Activated naive CD8-positive, alpha-beta T cell treated with anti-CD3 and anti-CD28 coated beads for 36 hours (primary cell): ENCODE measurements at regions not wholly inside any gene's neighbourhood (a gene's known extent, or its start where the extent isn't known, plus 50 kb on each side); places are given as distances from the start of the nearest gene placed in this dataset.
A peak's percentile ranks its signal among the peaks of the same experiment; 100 is the strongest.
"Not testable (repeated sequence)": the region's sequence is repeated elsewhere in the genome, so short reads cannot be mapped to it uniquely, and the experiment has no call there.

ENCODE experiments used
- DNase-seq: peaks from one replicate; pipeline ENCODE4 v3.0.0; 2021
- H3K27ac Mint-ChIP-seq: one replicate; pipeline ENCODE4 v1.8.0; 2022; ENCODE audit warnings: mild to moderate bottlenecking, moderate library complexity, mixed read lengths
- H3K27me3 Mint-ChIP-seq: one replicate; pipeline ENCODE4 v1.8.0; 2022; ENCODE audit warnings: mild to moderate bottlenecking, mixed read lengths
- H3K36me3 Mint-ChIP-seq: one replicate; pipeline ENCODE4 v1.8.0; 2021; ENCODE audit warnings: mild to moderate bottlenecking, mixed read lengths
- H3K4me1 Mint-ChIP-seq: one replicate; pipeline ENCODE4 v1.8.0; 2021; ENCODE audit warnings: mixed read lengths
- H3K4me3 Mint-ChIP-seq: one replicate; pipeline ENCODE4 v1.8.0; 2022; ENCODE audit warnings: mild to moderate bottlenecking, moderate library complexity, mixed read lengths
- H3K9me3 Mint-ChIP-seq: one replicate; pipeline ENCODE4 v1.8.0; 2022; ENCODE audit warnings: mixed read lengths

GRCh38 chr6:28814032-28814976 is 109.5 kb downstream of the TRIM27 start:
- Mint-ChIP-seq H3K9me3 (peaks cover 23% of the 10 kb centered on the region), H3K4me3 (peak overlapping the region; percentile 37), H3K27ac (no peak overlapping the region), H3K36me3 (peaks cover 11% of the 10 kb centered on the region), H3K4me1 (peaks cover 31% of the 10 kb centered on the region), H3K27me3 (peaks cover 99% of the 10 kb centered on the region)
- no peak for DNase-seq

GRCh38 chr6:28816339-28816908 is 107.4 kb downstream of the TRIM27 start:
- H3K36me3 Mint-ChIP-seq, result peaks cover 6% of the 10 kb centered on the region
- H3K27me3 Mint-ChIP-seq, result peaks cover 91% of the 10 kb centered on the region
- no peak overlapping the region for H3K4me3 Mint-ChIP-seq
- H3K4me1 Mint-ChIP-seq, result peaks cover 22% of the 10 kb centered on the region
- H3K9me3 Mint-ChIP-seq, result peaks cover 17% of the 10 kb centered on the region
- no peak for DNase-seq
- no peak overlapping the region for H3K27ac Mint-ChIP-seq

- peak; percentile 56 for DNase-seq
- peak overlapping the region; percentile 45 for H3K27ac Mint-ChIP-seq
- H3K9me3 Mint-ChIP-seq, result peaks cover 16% of the 10 kb centered on the region
- peak overlapping the region; percentile 54 for H3K4me3 Mint-ChIP-seq
- H3K4me1 Mint-ChIP-seq, result peaks cover 17% of the 10 kb centered on the region
- H3K27me3 Mint-ChIP-seq, result peaks cover 90% of the 10 kb centered on the region
- H3K36me3 Mint-ChIP-seq, result peaks cover 8% of the 10 kb centered on the region
Measured at GRCh38 chr6:28816909-28817807, 106.6 kb downstream of the TRIM27 start.

GRCh38 chr6:28817808-28818145 is 106.0 kb downstream of the TRIM27 start:
- peaks cover 87% of the 10 kb centered on the region for H3K27me3 Mint-ChIP-seq
- H3K4me3 Mint-ChIP-seq, result no peak overlapping the region

GRCh38 chr6:28824793-28825731 is 98.7 kb downstream of the TRIM27 start:
- peaks cover 12% of the 10 kb centered on the region for H3K4me1 Mint-ChIP-seq
- peak overlapping the region; percentile 39 for H3K4me3 Mint-ChIP-seq
- H3K27me3 Mint-ChIP-seq, result peaks cover 91% of the 10 kb centered on the region
- peaks cover 8% of the 10 kb centered on the region for H3K36me3 Mint-ChIP-seq
- H3K9me3 Mint-ChIP-seq, result peaks cover 2% of the 10 kb centered on the region
- no peak overlapping the region for H3K27ac Mint-ChIP-seq
- no peak for DNase-seq

More at GRCh38 chr6:28817808-28818145, 106.0 kb downstream of the TRIM27 start:
- DNase-seq, result no peak
- peaks cover 13% of the 10 kb centered on the region for H3K4me1 Mint-ChIP-seq
- no peak overlapping the region for H3K27ac Mint-ChIP-seq
- peaks cover 4% of the 10 kb centered on the region for H3K36me3 Mint-ChIP-seq
- peaks cover 11% of the 10 kb centered on the region for H3K9me3 Mint-ChIP-seq

- no peak for DNase-seq
- H3K9me3 Mint-ChIP-seq, result peaks cover 3% of the 10 kb centered on the region
- peaks cover 12% of the 10 kb centered on the region for H3K4me1 Mint-ChIP-seq
- H3K27me3 Mint-ChIP-seq, result peaks cover 93% of the 10 kb centered on the region
- H3K27ac Mint-ChIP-seq, result no peak overlapping the region
- H3K36me3 Mint-ChIP-seq, result peaks cover 8% of the 10 kb centered on the region
- H3K4me3 Mint-ChIP-seq, result no peak overlapping the region
Measured at GRCh38 chr6:28825732-28826293, 98.0 kb downstream of the TRIM27 start.

- not testable (repeated sequence) for H3K4me3 Mint-ChIP-seq, H3K27ac Mint-ChIP-seq, H3K9me3 Mint-ChIP-seq, H3K36me3 Mint-ChIP-seq, H3K4me1 Mint-ChIP-seq, DNase-seq
- peaks cover 92% of the 10 kb centered on the region for H3K27me3 Mint-ChIP-seq
Measured at GRCh38 chr6:28831683-28832082, 92.1 kb downstream of the TRIM27 start.

GRCh38 chr6:28836703-28837102 is 87.1 kb downstream of the TRIM27 start:
- H3K4me3 Mint-ChIP-seq, DNase-seq, H3K9me3 Mint-ChIP-seq, H3K27ac Mint-ChIP-seq, H3K36me3 Mint-ChIP-seq: not testable (repeated sequence)
- H3K27me3 Mint-ChIP-seq, result peaks cover 69% of the 10 kb centered on the region
- peaks cover 26% of the 10 kb centered on the region for H3K4me1 Mint-ChIP-seq

- peaks cover 65% of the 10 kb centered on the region for H3K27me3 Mint-ChIP-seq
Measured at GRCh38 chr6:28838289-28838633, 85.5 kb downstream of the TRIM27 start.

GRCh38 chr6:28838634-28839442 is 84.9 kb downstream of the TRIM27 start:
- Mint-ChIP-seq H3K27me3 (peaks cover 61% of the 10 kb centered on the region), H3K4me1 (peaks cover 24% of the 10 kb centered on the region), H3K27ac (peak overlapping the region; percentile 88), H3K36me3 (peaks cover 3% of the 10 kb centered on the region), H3K9me3 (peaks cover 1% of the 10 kb centered on the region), H3K4me3 (peak overlapping the region; percentile 94)
- peak; percentile 92 for DNase-seq

More at GRCh38 chr6:28838289-28838633, 85.5 kb downstream of the TRIM27 start:
- H3K36me3 Mint-ChIP-seq, result peaks cover 3% of the 10 kb centered on the region
- peak overlapping the region; percentile 94 for H3K4me3 Mint-ChIP-seq
- H3K27ac Mint-ChIP-seq, result peak overlapping the region; percentile 88
- H3K4me1 Mint-ChIP-seq, result peaks cover 26% of the 10 kb centered on the region
- H3K9me3 Mint-ChIP-seq, result peaks cover 1% of the 10 kb centered on the region
- DNase-seq, result peak; percentile 54

- H3K36me3 Mint-ChIP-seq, result peaks cover 3% of the 10 kb centered on the region
- H3K4me1 Mint-ChIP-seq, result peaks cover 22% of the 10 kb centered on the region
- H3K27me3 Mint-ChIP-seq, result peaks cover 54% of the 10 kb centered on the region
- H3K4me3 Mint-ChIP-seq, result peak overlapping the region; percentile 94
- no peak for DNase-seq
- peaks cover 1% of the 10 kb centered on the region for H3K9me3 Mint-ChIP-seq
- peak overlapping the region; percentile 88 for H3K27ac Mint-ChIP-seq
Measured at GRCh38 chr6:28839443-28840120, 84.2 kb downstream of the TRIM27 start.

GRCh38 chr6:28841290-28841689 is 82.5 kb downstream of the TRIM27 start:
- peaks cover 37% of the 10 kb centered on the region for H3K27me3 Mint-ChIP-seq
- no peak overlapping the region for H3K4me3 Mint-ChIP-seq
- H3K36me3 Mint-ChIP-seq, result peaks cover 3% of the 10 kb centered on the region
- H3K9me3 Mint-ChIP-seq, result peaks cover 1% of the 10 kb centered on the region
- no peak for DNase-seq
- no peak overlapping the region for H3K27ac Mint-ChIP-seq
- H3K4me1 Mint-ChIP-seq, result peaks cover 22% of the 10 kb centered on the region

GRCh38 chr6:28848756-28849155 is 75.0 kb downstream of the TRIM27 start:
- H3K27me3 Mint-ChIP-seq, H3K4me3 Mint-ChIP-seq, H3K27ac Mint-ChIP-seq, H3K4me1 Mint-ChIP-seq, H3K9me3 Mint-ChIP-seq, H3K36me3 Mint-ChIP-seq: not testable (repeated sequence)
- peak; percentile 34 for DNase-seq
